NK-92 treated with Interleukin-12 subunit alpha and Interleukin-12 subunit beta, amount 100 ng/mL, for 24 hours (cell line): ENCODE measurements at regions not wholly inside any gene's neighbourhood (a gene's known extent, or its start where the extent isn't known, plus 50 kb on each side); places are given as distances from the start of the nearest gene placed in this dataset.

ENCODE experiments used
- DNase-seq: peaks from one replicate; lab custom pipeline; 2025; lab: John Stamatoyannopoulos, UW

DNA sequence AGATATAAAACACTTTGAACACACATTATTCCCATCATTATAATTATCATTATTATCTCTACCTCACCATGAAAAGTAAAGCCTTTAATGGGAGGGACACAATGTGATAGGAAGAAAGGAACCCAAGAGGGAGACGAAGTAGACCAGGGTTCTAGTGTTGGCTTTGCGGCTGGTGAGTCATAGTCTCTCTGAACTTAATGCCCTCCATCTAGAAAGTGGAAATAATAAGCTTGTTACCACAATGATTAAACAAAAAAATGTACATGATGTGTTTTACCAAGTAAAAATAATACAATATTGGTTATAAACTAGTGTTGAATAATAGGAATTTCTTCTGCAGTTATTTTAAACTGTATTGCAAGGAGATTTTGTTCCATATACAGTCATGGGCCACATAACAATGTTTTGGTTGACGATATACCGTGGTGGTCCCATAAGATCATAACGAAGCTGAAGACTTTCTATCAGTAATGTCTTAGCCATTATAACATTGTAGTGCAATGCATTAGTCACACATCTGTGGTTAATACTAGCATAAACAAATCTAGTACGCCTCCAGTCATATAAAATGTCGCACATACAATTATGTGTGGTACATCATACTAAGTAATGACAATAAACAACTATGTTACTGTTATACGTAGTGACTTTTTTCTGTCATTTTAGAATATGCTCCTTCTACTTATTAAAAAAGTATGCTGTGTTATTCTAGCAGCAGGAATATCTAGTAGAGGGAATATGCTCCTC is 450.6 kb upstream of the SORCS1 start:
- no peak for DNase-seq

DNA sequence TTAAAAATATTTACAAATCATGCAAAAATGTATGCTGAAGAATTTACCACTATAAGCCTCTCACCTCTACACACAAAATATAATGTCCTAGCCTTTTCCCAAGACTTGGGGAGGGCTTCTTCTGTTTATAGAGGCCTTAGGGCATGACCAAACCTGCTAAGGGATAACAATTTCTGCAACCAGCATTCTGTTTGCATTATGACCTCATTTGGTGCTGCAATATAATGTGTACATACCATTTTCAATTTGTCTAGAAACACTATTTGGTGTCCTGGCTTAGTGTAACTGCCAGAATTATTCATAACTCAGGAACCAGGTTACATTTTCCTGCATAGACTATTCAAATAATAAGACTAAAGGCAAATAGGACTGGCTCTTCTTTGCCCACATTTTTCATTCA is 446.6 kb upstream of the SORCS1 start:
- DNase-seq: no peak

DNA sequence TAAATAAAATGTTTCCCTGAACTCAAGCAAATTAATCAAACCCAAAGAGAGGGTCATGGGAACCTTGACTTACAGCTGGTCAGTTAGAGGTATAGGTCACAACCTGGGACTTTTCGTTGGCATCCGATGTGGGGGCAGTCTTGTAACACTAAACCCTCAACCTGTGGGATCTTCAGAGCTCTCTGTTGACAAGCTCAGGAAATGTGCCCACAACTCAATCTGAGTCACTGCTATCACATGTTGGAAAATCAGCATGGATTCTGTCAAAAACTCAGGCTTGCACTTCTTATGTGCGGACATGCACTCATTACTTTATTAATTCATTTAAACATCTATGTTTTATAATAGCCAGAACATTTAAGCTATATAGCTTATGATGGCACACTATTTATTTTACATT is 424.6 kb upstream of the SORCS1 start:
- no peak for DNase-seq

DNA sequence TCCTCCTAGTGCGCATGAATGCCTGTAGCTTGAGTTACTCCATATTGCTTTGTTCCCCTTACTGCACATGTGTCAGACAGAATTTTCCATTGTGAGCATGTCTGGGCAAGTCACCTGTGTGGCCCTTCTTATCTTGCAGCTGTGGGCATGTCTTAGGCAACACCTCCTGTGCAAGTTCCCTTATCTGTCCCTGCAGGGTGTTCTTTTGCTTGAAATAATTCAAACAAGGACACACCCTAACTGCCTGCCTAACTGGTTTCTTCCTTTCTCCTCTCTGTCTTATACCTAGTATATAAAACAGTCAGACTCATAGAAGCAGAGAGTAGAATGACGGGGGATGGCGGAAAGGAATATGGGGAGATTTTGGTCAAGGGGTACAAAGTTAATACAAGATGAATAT is 421.1 kb upstream of the SORCS1 start:
- DNase-seq: no peak

DNA sequence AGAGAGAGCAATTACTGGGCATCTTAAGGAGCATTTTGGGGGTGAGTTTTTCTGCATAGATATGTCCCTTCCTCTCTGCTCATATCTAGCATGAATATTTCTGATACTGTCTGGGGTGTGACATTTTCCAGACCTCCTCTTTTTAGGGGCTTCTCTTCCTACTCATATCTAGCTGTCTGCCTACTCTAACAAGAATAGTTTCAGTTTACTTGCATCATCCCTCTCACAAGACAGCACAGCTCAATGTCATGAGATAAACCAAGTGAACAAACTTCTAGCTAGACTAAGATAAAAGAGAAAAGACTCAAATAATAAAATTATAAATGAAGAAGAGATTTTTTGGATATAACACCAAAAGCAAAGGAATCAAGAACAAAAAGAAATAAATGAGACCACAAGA is 419.5 kb upstream of the SORCS1 start:
- DNase-seq: no peak

DNA sequence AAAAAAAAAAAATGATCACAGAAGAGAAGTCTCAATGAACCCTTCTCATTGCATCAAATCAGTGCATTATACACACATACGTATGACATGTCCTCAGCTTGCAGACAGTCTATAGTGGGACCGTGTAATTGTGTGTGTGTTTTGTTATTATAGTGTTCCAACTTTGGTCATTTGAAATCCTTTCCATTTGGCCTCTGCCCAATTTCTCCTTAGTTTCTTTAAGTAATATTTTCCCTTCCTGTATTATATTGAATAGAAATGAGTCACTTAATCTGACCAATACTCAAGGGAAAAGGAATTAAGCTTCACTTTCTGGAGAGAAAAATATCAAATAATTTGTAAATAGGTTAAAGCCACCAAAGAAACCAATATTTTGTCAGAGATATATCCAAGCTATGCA is 415.5 kb upstream of the SORCS1 start:
- no peak for DNase-seq

DNA sequence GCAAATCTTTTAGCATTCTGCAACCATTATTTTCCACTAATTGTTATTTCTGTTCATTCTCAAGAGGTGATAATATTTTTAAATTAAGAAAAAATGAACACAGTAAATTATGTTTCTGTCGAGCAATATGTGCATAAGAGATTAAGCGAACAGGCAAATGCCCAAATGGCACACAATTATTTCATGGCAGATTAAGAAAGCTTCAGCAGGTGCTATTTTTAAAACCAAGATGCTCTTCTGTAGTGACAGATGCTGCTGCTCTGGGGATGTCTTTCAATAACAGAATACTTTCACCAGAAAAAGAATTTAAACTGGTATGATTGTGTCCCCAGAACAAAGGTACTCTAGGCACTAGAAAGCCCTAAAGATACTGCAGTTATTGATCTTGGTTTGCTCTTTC is 412.7 kb upstream of the SORCS1 start:
- no peak for DNase-seq

DNA sequence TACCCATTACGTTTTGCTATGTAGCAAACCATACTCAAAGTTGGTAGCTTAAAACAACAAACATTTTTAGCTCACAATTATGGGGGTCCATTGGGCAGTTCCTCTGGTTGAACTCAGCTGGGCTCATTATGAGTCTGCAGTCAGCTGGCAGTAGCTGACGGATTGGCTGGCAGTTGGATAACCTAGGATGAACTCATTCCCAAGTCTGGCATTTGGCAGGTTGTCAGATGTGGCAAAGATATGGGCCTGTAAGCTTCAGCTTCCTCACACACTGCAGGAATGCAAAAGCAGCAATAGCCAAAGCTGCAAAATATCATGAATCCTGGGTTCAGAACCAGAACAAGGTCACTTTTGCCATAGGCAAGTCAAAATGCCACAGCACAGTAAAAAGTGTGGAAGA is 412.2 kb upstream of the SORCS1 start:
- no peak for DNase-seq

DNA sequence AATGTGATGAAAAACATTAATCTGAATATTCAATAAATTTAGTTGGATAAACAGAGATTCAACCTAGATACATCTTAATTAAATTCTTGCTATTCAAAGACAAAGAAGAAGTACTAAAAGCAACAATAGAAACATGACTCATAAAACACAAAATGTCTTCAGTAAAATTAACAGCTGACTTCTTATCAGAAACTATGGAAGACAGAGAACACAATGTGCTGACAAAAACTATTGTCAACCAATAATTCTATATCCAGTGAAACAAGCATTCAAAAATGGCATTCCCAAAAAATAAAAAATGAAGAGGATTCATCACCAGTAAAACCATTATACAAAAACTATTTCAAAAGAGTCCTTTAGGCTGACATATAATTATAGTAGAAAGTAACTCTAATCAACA is 400.5 kb upstream of the SORCS1 start:
- no peak for DNase-seq

DNA sequence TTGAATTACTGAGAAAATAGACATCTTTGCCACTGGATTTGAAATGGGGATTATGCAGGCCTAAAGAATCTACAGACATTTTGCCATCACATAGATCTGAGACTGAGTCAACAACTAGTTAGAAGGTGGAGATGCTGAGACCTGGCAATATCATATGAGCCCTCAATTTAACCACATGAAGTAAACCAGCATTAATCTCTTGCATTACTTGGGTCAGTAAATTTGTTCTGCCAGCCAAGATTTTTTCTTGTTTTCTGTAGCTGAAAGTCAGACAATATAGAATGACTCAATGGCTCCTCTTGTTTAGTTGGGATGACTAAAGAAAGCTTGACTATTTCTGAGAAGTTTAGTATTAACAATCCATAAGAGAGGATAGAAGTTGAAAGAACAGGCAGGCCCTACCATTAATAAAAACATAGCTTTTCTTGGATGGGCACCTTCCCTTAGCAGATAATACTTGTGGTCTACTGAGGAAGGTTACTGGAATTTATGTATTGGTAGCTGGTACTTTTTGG is 396.7 kb upstream of the SORCS1 start:
- DNase-seq: no peak

DNA sequence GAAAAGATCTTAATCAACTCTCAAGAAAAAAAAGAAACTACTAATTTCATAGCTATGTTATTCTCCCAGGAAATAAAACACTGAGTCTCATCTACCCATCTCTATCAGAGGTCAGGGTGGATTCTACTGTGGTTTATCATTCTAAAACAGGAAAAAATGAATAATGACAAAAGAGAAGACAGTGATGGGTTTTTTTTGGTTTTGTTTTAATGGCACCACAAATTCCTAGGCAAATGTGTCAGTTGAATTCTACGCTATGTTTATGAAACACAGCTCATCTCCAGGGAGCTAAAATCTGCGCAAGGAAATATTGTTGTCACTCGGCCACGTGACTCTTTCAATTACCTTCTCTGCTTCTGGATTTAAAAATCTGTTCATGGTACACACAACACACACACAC is 393.4 kb upstream of the SORCS1 start:
- no peak for DNase-seq

DNA sequence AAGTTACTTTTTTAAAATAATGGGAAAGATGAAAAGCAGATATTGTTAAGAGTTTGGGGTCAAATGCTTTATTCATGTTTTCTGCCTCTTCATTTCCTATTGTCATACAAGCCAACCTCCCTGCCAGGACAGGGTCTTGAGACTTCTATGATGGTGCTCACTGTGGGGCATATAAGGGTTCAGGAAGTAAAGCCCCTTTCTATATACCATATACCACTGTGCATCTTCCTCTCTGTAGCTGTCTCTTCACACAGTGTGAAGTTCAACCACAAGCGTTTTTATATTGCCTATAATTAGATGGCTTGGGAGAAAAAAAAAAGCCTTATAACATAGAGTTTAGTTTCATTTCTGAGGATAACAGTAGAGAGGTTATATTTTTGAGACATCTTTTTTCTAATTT is 389.8 kb upstream of the SORCS1 start:
- no peak for DNase-seq

DNA sequence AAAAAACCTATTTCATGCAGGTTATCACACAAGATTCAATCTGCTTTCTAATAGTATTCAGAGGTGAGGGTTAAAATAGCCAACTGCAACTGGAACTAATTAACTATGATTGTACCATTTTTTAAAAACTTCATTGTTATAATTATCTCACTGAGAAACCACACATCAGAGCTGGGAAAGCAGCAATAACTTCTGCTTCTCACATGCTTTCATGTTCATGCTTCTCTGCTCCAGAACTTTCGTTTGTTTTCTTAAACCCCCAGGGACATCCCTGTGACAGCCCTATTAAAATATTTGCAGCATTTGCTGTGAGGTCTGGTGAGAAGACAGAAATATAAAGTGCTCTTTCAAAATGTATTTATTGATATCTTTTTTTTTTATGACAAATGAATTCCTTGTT is 389.0 kb upstream of the SORCS1 start:
- DNase-seq: no peak

DNA sequence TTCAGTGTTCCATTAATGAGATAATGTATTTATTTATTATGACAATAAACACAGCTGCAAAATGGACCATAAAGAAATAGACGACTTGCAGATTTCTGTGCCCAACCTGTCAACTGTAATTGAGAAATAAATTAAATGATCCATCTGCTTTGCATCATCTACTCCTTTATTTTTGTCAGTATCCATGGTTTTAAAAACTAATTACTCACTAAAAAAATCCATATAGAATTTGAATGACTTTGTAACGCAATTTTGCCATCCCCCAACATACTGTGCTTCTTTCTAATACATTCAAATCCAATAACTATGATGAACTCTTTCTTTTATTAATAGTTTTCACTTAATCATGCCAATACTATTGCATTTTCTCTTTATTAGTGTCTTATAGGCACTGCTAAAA is 388.5 kb upstream of the SORCS1 start:
- no peak for DNase-seq

DNA sequence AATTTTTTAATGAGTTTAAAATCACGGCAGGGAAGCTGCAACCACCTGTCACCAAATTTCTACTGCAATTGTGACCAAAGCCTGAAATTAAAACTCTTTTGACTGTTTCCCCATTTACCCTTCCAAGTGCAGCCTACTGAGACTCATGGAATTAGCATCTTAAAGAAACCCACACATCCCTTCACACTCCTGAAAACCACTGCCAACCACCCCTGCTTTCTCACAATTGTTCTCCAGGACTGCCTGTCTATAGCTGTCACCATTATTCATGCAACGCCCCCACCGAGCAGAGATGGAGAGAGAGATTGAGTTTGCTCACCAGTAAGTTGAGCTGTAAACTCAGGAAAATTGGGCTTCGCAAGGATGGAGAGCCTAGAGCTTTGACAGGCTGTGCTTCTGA is 383.8 kb upstream of the SORCS1 start:
- DNase-seq: no peak

DNA sequence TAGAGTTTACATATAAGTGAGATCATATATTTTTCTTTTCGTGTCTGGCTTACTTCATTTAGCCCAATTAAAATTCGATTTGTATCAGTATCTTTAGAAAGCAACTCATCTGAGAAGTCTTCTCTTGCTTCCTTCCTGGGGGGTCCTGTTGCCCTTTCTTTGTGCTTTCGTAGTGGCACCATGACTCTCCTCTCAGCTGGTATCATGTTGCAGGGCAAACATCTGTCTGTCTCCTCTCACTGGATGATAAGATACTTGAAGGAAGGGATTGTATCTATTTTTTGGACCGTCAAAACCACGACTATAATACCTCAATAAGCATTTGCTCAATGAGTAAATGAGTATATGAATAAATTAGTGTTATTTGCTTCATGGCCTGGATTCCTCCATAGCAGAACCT is 382.5 kb upstream of the SORCS1 start:
- DNase-seq: no peak

DNA sequence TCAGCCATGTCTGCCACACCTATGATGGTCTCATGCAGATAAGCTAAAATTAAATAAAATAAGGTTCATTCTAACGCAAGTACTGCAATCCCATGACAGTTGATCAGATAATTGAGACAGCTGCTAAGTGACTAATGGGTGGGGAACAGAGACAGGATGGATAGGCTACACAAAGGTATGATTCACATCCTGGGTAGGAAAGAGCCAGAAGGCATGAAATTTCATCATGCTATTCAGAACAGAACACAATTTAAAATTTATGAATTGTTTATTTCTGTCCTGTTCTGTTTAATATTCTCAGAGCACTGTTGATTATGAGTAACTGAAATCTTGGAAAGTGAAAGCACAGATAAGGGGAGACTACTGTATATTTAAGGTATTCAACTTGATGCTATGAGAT is 381.8 kb upstream of the SORCS1 start:
- DNase-seq: no peak

DNA sequence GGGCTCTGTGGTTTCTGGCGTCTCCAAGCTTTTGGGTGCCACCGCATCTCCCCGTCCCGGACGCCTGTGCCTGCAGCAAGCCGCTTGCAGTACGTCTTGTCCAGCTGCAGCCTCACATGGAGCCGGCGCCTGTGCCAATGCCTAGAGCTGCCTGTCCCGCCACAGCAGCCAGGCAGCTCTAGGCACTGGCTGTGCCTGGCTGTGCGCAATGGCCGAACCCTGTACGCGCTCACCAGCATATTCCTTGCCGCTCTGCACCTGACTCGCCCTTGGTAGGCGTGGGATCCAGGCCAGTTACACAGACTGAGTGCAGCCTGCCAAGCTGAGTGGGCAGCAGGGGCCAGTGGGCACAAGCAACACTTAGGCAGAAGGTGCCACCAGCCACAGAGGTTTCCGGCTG is 381.2 kb upstream of the SORCS1 start:
- DNase-seq: no peak

DNA sequence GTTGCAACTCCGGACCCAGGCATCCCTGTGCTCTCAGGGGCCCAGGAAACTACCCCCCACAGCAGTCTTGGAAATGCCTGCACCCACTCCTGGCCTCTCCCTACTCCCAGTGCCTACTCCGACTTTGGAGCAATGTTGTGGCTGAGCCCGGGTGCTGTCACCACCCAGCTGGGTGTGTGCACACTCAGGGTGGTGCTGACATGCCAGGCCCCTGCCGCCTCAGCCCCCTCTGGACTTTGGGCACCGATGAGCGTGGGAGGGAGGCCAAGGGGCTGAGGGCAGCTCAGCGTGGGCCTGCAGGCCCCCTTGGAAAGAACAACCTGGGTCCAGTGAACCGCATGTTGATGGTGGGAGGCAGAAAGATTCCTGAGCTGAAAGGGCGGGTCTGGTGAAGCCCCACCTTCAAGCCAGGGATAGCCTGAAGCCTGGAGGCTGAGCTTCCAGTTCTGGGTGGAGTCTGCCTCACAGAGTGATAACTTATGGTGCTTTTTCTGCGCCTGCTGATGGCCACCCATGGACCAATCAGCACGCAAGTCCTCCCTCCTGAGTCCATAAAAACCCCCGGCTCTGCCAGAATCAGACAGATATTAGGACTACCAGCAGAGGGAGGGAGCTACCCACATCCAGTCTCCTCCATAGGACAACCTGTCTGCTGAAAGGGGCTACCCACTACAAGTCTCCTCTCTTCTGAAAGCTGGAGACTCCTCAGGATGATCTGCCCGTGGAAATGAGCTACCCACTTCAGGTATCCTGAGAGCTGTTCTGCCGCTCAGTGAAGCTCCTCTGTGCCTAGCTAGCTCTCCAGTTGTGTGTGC is 380.4 kb upstream of the SORCS1 start:
- DNase-seq: no peak

DNA sequence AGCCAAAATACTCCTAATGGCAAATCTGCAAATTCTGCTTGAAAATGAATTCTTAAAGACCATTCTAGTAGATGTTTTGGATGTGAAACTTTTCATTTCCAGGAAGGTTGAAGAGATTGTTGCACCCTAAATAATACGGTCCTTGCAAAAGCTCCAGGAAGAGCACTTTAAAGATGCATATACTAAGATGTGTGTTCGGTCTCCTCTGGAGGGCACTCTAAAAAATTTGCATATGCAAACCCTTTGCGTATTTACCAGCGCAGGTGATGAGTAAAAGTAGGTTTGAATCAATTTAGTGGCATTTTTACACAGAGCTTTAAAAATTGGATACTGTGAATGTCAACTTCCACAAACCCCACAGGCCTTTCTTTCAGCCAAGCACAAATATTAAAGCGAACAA is 378.1 kb upstream of the SORCS1 start:
- no peak for DNase-seq

DNA sequence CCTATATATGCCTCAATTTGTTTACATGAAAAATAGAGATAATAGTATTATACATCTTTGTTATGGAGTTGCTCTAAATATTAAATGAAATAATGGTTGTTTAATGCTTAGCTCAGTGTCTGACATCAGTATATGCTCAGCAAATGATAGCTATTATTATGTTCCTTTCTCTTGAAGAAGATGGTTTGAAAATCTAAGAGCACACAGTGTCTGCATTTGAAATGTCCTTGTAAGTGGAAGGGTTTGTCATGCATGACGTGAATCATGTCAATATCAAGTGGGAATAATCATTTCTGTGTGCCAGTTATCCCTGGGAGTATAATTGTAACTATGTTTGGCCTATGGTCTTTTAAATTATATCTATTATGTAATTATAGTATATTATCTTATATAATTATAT is 377.5 kb upstream of the SORCS1 start:
- DNase-seq: no peak

DNA sequence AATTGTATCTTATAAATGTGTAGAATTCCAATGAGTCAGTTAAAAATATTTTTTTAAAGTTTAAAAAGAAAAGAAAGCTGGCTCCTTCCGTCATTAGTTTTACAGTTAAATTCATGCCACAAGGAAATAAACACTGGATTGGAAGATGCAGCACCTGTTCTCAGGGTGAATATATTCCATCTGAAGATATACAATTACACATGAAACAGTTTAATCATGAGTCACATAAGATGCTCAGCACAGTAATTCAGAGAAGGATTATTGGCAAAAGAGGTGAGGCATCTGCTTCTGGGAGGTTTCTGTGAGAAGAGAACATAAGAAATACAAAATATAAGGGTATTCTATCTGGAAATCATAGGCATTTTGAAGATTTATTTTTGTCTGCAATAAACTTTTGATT is 376.5 kb upstream of the SORCS1 start:
- DNase-seq: no peak

DNA sequence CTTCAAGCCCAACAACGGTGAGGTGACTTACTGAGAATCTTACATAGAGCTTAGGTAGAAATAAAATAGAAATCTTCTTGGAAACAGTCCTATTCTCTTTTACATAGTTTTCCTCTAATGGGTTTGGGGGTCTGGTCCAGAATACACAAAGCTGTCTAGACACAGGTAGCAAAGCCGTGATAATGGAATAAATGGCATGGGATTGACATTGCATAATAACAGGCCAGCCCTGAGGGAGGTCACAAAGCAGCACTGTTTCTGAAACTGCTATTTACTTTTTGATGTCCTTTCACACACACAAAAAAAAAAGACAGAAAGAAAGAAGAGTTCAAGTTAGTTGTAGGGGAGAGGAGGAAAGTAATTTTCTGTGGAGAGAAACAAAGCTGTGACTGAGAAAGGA is 364.8 kb upstream of the SORCS1 start:
- DNase-seq: no peak

DNA sequence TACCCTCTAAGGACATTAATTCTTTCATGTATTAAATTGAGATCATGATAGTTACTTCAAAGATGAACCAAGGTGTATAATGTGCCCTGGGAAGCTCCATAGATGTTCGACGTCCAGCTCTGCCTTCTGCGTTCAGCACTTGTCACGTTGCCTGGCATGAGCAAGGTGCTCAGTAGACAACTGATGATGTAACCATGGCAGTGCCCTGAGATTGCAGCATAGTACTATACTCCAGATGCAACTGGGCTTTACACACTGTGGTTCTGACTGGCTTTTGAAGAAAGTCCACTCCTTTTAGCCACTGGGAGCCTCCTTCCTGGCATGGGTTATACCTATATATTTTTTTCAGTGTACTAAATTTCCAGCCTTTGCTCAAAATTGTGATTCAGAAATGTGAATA is 355.8 kb upstream of the SORCS1 start:
- DNase-seq: no peak
